HCT116 (cell line): ENCODE measurements at regions not wholly inside any gene's neighbourhood (a gene's known extent, or its start where the extent isn't known, plus 50 kb on each side); places are given as distances from the start of the nearest gene placed in this dataset.

Source experiments
- ATAC-seq: fragments of 200-7000 bp; cut with Tn5 transposase; 2 replicates; pipeline ENCODE4 v1.9.1; 2020; ENCODE audit warnings: mild to moderate bottlenecking, moderate library complexity
- BruUV-seq: library from RNA; stranded (reverse); fragments of 400-500 nt; replicated peaks from 2 replicates; lab custom pipeline; 2021; lab: Mats Ljungman, UMichigan
- CTCF ChIA-PET: fragments of 300-600 bp; sonication (Branson Sonifier 250); formaldehyde crosslinking; loops from one replicate; lab custom pipeline; 2021; ENCODE audit warnings: antibody characterized with exemption; lab: Charles Lee
- POLR2A ChIA-PET: fragments of 300-600, 350-600 bp; sonication (Branson Sonifier 250); formaldehyde crosslinking; loops from one replicate; lab custom pipeline; 2021; ENCODE audit warnings: antibody characterized with exemption; lab: Charles Lee
- RAD21 ChIA-PET, 2 experiments: fragments of 300-600 bp; sonication (Branson Sonifier 250); formaldehyde crosslinking; loops; one replicate each; lab custom pipeline; 2023; ENCODE audit warnings: low total read pairs in 2 of 2; ENCODE audit not compliant: uncharacterized antibody in 2 of 2, unreplicated experiment in 2 of 2, low non-redundant PET in 1 of 2; lab: Charles Lee
- DNase-seq: peaks from one replicate; pipeline ENCODE4 v3.0.0-alpha.2; 2010; ENCODE audit warnings: low read depth, low spot score
- H2AFZ ChIP-seq: fragments of 200-600 bp; shearing (Covaris generic), sonication (generic); 2 replicates; pipeline ENCODE4 v1.6.1; 2017; ENCODE audit warnings: low read depth, mixed run types, mixed read lengths, antibody characterized with exemption, low read length; ENCODE audit not compliant: poor library complexity, severe bottlenecking
- H3K27ac ChIP-seq: 2 replicates; pipeline ENCODE4 v1.5.1; 2012; ENCODE audit warnings: low read depth, low read length
- H3K27me3 ChIP-seq: fragments of 200-600 bp; sonication (generic); 2 replicates; pipeline ENCODE4 v1.6.1; 2016; ENCODE audit warnings: mixed run types, low read length, mixed read lengths; ENCODE audit not compliant: insufficient read depth
- H3K36me3 ChIP-seq, 2 experiments: fragments of 200-500 bp in 1 of 2; fragments of 200-600 bp in 1 of 2; sonication (Bioruptor generic) in 1 of 2; sonication (generic) in 1 of 2; 2 replicates each; pipeline versions ENCODE4 v1.5.1 to v1.6.1; 2014 to 2016; ENCODE audit warnings: low read length in 2 of 2, inconsistent platforms in 1 of 2, mixed read lengths in 1 of 2, mixed run types in 1 of 2; ENCODE audit not compliant: insufficient read depth in 2 of 2, control insufficient read depth in 1 of 2
- H3K4me1 ChIP-seq, 2 experiments: fragments of 200-600 bp in 1 of 2; sonication (generic) in 1 of 2; 2 replicates each; pipeline versions ENCODE4 v1.5.1 to v1.6.1; 2012 to 2017; ENCODE audit warnings: low read length in 2 of 2, inconsistent platforms in 1 of 2, mild to moderate bottlenecking in 1 of 2, mixed read lengths in 1 of 2, mixed run types in 1 of 2, moderate library complexity in 1 of 2; ENCODE audit not compliant: insufficient read depth in 2 of 2, control insufficient read depth in 1 of 2
- H3K4me2 ChIP-seq: fragments of 200-600 bp; sonication (generic); 2 replicates; pipeline ENCODE4 v1.6.1; 2017; ENCODE audit warnings: mixed run types, low read length, mixed read lengths
- H3K4me3 ChIP-seq, 2 experiments: fragments of 200-600 bp in 1 of 2; sonication (generic) in 1 of 2; replicated peaks in 1 of 2; 2 replicates each; pipeline ENCODE4 v1.5.1; 2011 to 2016; ENCODE audit warnings: low read length in 2 of 2, control low read depth in 1 of 2, low read depth in 1 of 2, mild to moderate bottlenecking in 1 of 2, mixed read lengths in 1 of 2, mixed run types in 1 of 2
- H3K79me2 ChIP-seq: fragments of 200-600 bp; sonication (generic); 2 replicates; pipeline ENCODE4 v1.6.1; 2017; ENCODE audit warnings: mild to moderate bottlenecking, mixed run types, low read length, moderate library complexity, mixed read lengths; ENCODE audit not compliant: insufficient read depth
- H3K9ac ChIP-seq: fragments of 200-600 bp; sonication (generic); 2 replicates; pipeline ENCODE4 v1.6.1; 2016; ENCODE audit warnings: low read length, mixed read lengths
- H3K9me2 ChIP-seq: fragments of 200-600 bp; sonication (generic), shearing (Covaris generic); 2 replicates; pipeline ENCODE4 v1.6.1; 2017; ENCODE audit warnings: mixed run types, mild to moderate bottlenecking, moderate library complexity; ENCODE audit not compliant: insufficient read depth
- H3K9me3 ChIP-seq, 2 experiments: fragments of 200-500 bp in 1 of 2; fragments of 200-600 bp in 1 of 2; sonication (Bioruptor generic) in 1 of 2; sonication (generic) in 1 of 2; 2 replicates each; pipeline ENCODE4 v1.6.1; 2014 to 2017; ENCODE audit warnings: low read length in 2 of 2, mixed read lengths in 2 of 2, inconsistent platforms in 1 of 2, low read depth in 1 of 2, mild to moderate bottlenecking in 1 of 2, mixed run types in 1 of 2, moderate library complexity in 1 of 2; ENCODE audit not compliant: control insufficient read depth in 1 of 2, insufficient read depth in 1 of 2
- H4K20me1 ChIP-seq: fragments of 200-600 bp; sonication (generic), shearing (Covaris generic); 2 replicates; pipeline ENCODE4 v1.6.1; 2017; ENCODE audit warnings: mixed run types, mild to moderate bottlenecking, moderate library complexity; ENCODE audit not compliant: insufficient read depth
- ATF3 ChIP-seq: IDR thresholded peaks from 2 replicates; pipeline ENCODE4 v1.6.1; 2012
- CTCF ChIP-seq, 3 experiments: fragments of 200-600 bp in 1 of 3; sonication (generic) in 1 of 3; IDR thresholded peaks in 2 of 3; conservative IDR thresholded peaks in 1 of 3; 2 replicates each; pipeline ENCODE4 v1.5.1; 2012 to 2017; ENCODE audit warnings: low read depth in 2 of 3, low read length in 2 of 3, antibody characterized with exemption in 1 of 3, borderline replicate concordance in 1 of 3, control low read depth in 1 of 3, mild to moderate bottlenecking in 1 of 3, mixed read lengths in 1 of 3, mixed run types in 1 of 3, moderate library complexity in 1 of 3; ENCODE audit not compliant: insufficient read depth in 1 of 3
- FOSL1 ChIP-seq: IDR thresholded peaks from 2 replicates; pipeline ENCODE4 v1.6.1; 2012; ENCODE audit warnings: low read depth
- JUND ChIP-seq: IDR thresholded peaks from 2 replicates; pipeline ENCODE4 v1.6.1; 2012
- POLR2A ChIP-seq: IDR thresholded peaks from 2 replicates; pipeline ENCODE4 v1.7.0; 2011; ENCODE audit warnings: borderline replicate concordance; ENCODE audit not compliant: insufficient read depth, insufficient read length; ENCODE audit errors: extremely low read depth
- RAD21 ChIP-seq: IDR thresholded peaks from 2 replicates; pipeline ENCODE4 v1.6.1; 2012; ENCODE audit warnings: low read depth, mild to moderate bottlenecking
- SIN3A ChIP-seq: IDR thresholded peaks from 2 replicates; pipeline ENCODE4 v1.6.1; 2012; ENCODE audit warnings: low read depth
- ZBTB33 ChIP-seq: IDR thresholded peaks from 2 replicates; pipeline ENCODE4 v1.6.1; 2011; ENCODE audit warnings: mild to moderate bottlenecking, low read length, moderate library complexity; ENCODE audit not compliant: insufficient replicate concordance; ENCODE audit errors: extremely low read depth
- intact Hi-C: fragments of 100-400 bp; cut with micrococcal nuclease; formaldehyde crosslinking; loops from 2 replicates; pipeline ENCODE4 v1.10.0; 2022

GRCh38 chr13:44188257-44188656 lies 185.4 kb upstream of the SERP2 start:
- RAD21 ChIA-PET, result no interaction called here
- DNase-seq, result peak; percentile 16
- peak overlapping the region; percentile 49 for H3K4me2 ChIP-seq

GRCh38 chr13:44189085-44189484 lies 184.5 kb upstream of the SERP2 start:
- Histone ChIP-seq H3K4me3 (no peak overlapping the region), H2AFZ (no peak overlapping the region), H3K4me2 (no peak overlapping the region), H4K20me1 (no peaks in the 10 kb centered on the region), H3K9ac (no peak overlapping the region), H3K36me3 (no peaks in the 10 kb centered on the region), H3K4me1 (peaks cover 5 to 36% of the 10 kb centered on the region in 2 experiments), H3K9me2 (no peaks in the 10 kb centered on the region), H3K9me3 (no peaks in the 10 kb centered on the region), H3K27me3 (no peaks in the 10 kb centered on the region), H3K79me2 (no peaks in the 10 kb centered on the region), H3K27ac (no peak overlapping the region)
- TF ChIP-seq CTCF (IDR thresholded peaks at IDR 0.05 in 2 of 3, conservative IDR thresholded peaks at IDR 0.05 in 1 of 3; ENCODE audit: borderline replicate concordance in 1 of 3, insufficient read depth in 1 of 3, low read depth in 2 of 3, low read length in 2 of 3) (no peak), SIN3A (no peak), POLR2A (no peak)
- ChIA-PET POLR2A (interaction anchor here (3.4 kb wide), 1 partner anchor 248 kb away, joined by 18 read pairs; no protein-coding TSS in a partner anchor), RAD21 (no interaction called here), CTCF (no interaction called here)
- DNase-seq (no peak), ATAC-seq (no peak)
- no TSS peak for BruUV-seq
- intact Hi-C loops, result no loop called here

More at GRCh38 chr13:44188257-44188656, 185.4 kb upstream of the SERP2 start:
- intact Hi-C loops, result no loop called here
- peak overlapping the region; percentile 66 for H2AFZ ChIP-seq
- no TSS peak for BruUV-seq
- ChIA-PET CTCF (no interaction called here), POLR2A (no interaction called here)
- no peaks in the 10 kb centered on the region for H3K27me3 ChIP-seq
- no peaks in the 10 kb centered on the region for H3K36me3 ChIP-seq
- no peaks in the 10 kb centered on the region for H3K9me2 ChIP-seq
- H3K4me3 ChIP-seq, result no peak overlapping the region
- no peaks in the 10 kb centered on the region for H3K9me3 ChIP-seq
- peak; percentile 51 for ATAC-seq
- H3K9ac ChIP-seq, result no peak overlapping the region
- H3K79me2 ChIP-seq, result no peaks in the 10 kb centered on the region
- H3K4me1 ChIP-seq, result peaks cover 5 to 34% of the 10 kb centered on the region in 2 experiments
- TF ChIP-seq RAD21 (no peak), ZBTB33 (no peak), JUND (peak; percentile 60; the same call in 1 of the 2 replicates), FOSL1 (peak; percentile 70), ATF3 (no peak)
- no peak overlapping the region for H3K27ac ChIP-seq
- H4K20me1 ChIP-seq, result no peaks in the 10 kb centered on the region
